Neural progenitor cell (in vitro differentiated cells): ENCODE measurements at regions not wholly inside any gene's neighbourhood (a gene's known extent, or its start where the extent isn't known, plus 50 kb on each side); places are given as distances from the start of the nearest gene placed in this dataset.

Experiments
- CTCF ChIP-seq: fragments of 200-600 bp; sonication (generic); IDR thresholded peaks from 2 replicates; pipeline ENCODE4 v1.5.1; 2017; ENCODE audit warnings: antibody characterized with exemption, mild to moderate bottlenecking
- EZH2 ChIP-seq: fragments of 200-600 bp; sonication (generic); IDR thresholded peaks from 2 replicates; pipeline ENCODE4 v1.6.1; 2017; ENCODE audit warnings: antibody characterized with exemption, mild to moderate bottlenecking, moderate library complexity

GRCh38 chr4:177938226-177938625 is 496.0 kb upstream of the AGA start:
- no peak for TF ChIP-seq CTCF
- TF ChIP-seq EZH2, result no peak
